C4-2B (cell line): ENCODE measurements at regions not wholly inside any gene's neighbourhood (a gene's known extent, or its start where the extent isn't known, plus 50 kb on each side); places are given as distances from the start of the nearest gene placed in this dataset.

Experiments
- H3K27ac ChIP-seq: fragments of 450-650 bp; 2 replicates; pipeline ENCODE4 v1.5.1; 2017
- ZFX ChIP-seq: fragments of 450-650 bp; IDR thresholded peaks from 2 replicates; pipeline ENCODE4 v1.6.1; 2017
- TF ChIP-seq, protein P1 (sequence below): fragments of 450-650 bp; conservative IDR thresholded peaks from 2 replicates; pipeline ENCODE4 v1.5.1; 2017; ENCODE audit warnings: mild to moderate bottlenecking

DNA sequence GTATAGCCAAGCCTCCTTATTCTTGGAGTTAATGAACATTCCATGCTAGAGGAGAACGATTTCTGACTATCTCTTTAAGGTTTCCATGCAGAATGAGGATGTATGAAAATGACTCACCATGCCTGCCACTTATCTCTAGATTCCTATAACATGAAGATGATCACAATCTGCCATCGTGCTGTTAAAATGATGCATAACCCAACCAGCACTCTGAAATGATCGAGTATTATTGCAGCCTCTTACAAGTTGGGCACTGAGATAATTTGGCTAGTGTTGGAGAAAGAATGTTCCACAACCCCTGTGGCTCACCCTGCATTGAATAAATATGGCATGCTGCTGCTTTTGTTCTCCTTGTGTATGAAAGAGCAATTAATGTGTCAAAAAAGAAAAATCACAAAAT, 1143.6 kb upstream of the WWC1 start:
- TF ChIP-seq, protein P1, sequence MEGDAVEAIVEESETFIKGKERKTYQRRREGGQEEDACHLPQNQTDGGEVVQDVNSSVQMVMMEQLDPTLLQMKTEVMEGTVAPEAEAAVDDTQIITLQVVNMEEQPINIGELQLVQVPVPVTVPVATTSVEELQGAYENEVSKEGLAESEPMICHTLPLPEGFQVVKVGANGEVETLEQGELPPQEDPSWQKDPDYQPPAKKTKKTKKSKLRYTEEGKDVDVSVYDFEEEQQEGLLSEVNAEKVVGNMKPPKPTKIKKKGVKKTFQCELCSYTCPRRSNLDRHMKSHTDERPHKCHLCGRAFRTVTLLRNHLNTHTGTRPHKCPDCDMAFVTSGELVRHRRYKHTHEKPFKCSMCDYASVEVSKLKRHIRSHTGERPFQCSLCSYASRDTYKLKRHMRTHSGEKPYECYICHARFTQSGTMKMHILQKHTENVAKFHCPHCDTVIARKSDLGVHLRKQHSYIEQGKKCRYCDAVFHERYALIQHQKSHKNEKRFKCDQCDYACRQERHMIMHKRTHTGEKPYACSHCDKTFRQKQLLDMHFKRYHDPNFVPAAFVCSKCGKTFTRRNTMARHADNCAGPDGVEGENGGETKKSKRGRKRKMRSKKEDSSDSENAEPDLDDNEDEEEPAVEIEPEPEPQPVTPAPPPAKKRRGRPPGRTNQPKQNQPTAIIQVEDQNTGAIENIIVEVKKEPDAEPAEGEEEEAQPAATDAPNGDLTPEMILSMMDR = no peak
- TF ChIP-seq ZFX = no peak
- H3K27ac ChIP-seq = no peak overlapping the region

GRCh38 chr5:167150661-167151060, 1140.8 kb upstream of the WWC1 start:
- H3K27ac ChIP-seq = no peak overlapping the region
- TF ChIP-seq ZFX = no peak

DNA sequence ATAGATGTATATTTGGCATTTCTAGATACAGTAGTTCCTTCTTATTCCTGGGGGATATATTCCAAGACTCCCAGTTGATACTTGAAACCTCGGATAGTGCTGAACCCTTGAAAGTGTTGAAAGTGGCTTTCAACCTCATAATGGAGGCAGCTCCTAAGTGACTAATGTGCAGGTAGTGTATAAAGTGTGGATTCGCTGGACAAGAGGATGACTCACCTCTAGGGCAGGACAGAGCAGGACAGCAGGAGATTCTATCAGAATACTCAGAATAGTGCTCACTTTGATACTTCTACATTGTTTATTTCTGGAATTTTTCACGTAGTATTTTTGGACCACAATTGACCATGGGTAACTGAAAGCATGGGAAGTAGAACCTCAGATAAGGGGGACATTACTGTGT, 1138.9 kb upstream of the WWC1 start:
- TF ChIP-seq, protein P1 = no peak
- no peak for TF ChIP-seq ZFX
- H3K27ac ChIP-seq = no peak overlapping the region

DNA sequence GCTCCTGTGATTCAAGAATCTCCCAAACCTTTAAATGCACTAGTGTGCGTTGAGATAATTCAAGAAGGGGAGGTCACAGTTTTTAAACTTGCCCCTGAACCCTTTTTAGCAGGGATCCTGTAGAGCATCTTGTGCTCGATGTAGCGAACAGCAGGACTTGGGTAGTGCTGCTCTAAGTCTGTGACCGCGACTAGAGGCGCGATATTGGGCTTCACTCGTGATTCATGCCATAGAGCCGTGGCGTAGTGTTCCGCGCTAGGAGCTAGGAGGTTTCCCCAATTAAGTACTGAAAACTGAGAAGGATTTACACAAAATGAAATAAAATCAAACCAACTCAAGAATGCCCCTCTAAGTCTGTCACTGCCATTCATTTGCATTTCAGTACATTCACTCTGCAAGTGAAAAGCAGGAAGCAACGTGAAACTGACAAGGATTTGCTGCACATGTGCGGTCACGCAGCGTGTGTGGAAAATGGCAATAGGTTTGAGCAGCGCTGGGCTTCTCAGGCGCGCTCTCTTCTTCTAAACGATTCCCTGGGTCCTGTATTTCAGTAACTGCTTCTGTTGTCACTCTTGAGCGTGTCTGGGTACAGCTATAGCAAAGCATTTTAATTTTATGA, 1135.9 kb upstream of the WWC1 start:
- TF ChIP-seq ZFX = no peak
- TF ChIP-seq, protein P1 = no peak
- H3K27ac ChIP-seq = no peak overlapping the region

- TF ChIP-seq ZFX = no peak
- TF ChIP-seq, protein P1 = no peak
- no peak overlapping the region for H3K27ac ChIP-seq
Observed at GRCh38 chr5:167156446-167156845, 1135.0 kb upstream of the WWC1 start.

DNA sequence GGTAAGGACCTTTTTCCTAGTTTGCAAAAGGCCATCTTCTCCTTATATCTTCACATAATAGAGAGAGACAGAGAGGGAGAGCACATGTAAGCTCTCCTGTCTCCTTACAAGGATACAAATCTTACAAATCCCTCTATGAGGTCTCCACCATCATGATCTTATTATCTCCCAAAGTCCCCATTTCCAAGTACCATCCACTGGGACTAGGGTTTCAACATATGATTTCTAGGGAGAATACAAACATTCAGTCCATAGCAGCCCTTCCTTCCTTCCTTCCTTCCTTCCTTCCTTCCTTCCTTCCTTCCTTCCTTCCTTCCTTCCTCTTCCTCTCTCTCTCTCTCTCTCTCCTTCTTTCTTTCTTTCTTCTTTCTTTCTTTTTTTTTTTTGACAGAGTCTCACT, 1132.9 kb upstream of the WWC1 start:
- no peak overlapping the region for H3K27ac ChIP-seq
- TF ChIP-seq, protein P1 = no peak
- TF ChIP-seq ZFX = no peak

DNA sequence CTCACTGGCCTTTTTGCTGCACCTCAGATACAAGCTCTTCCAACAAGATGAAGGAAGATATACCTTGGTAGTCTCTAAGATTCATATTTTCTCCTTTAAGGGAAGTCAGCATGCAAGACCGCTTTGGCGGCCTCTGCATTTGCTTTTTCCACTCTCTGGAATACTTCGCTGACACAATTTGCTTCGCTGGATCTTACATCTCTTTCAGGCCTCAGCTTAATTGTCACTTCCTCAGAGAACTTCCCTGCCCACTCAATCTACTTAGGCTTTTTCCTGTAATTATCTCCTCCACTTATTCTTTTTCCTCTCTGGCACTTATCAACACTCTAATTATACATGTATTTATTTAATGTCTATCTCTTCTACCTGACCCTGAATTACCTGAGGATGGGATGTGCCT, 1131.1 kb upstream of the WWC1 start:
- H3K27ac ChIP-seq = no peak overlapping the region
- TF ChIP-seq ZFX = no peak
- TF ChIP-seq, protein P1 = no peak

DNA sequence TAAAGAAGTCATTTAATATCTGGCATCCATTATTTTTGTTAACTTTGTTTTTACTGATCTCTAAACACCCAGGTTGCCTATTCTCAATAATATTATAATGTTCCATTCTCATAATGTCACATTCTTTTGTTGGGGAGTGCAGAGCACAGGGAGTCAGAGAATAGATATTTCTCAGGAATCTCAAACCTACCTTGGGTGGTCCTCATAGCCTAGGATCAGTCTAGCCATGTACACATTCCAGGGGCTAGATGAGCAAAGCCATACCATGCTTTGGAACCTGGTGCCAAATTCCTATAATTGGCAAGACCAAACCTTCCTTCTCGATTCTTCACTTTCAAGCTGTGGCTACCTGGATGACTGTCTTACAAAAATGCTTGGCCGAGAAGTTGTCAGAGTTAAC, 1124.7 kb upstream of the WWC1 start:
- H3K27ac ChIP-seq = no peak overlapping the region
- TF ChIP-seq, protein P1 = no peak
- no peak for TF ChIP-seq ZFX
